GM19397 (cell line): ENCODE measurements at regions not wholly inside any gene's neighbourhood (a gene's known extent, or its start where the extent isn't known, plus 50 kb on each side); places are given as distances from the start of the nearest gene placed in this dataset.
"Not testable (repeated sequence)": the region's sequence is repeated elsewhere in the genome, so short reads cannot be mapped to it uniquely, and the experiment has no call there.

Experiments
- ATAC-seq: cut with Tn5 transposase; IDR thresholded peaks from one replicate; pipeline ENCODE4 v1.9.1; 2021; ENCODE audit warnings: mild to moderate bottlenecking, moderate library complexity; ENCODE audit not compliant: unreplicated experiment

- no peak for ATAC-seq
These were observed 756.4 kb downstream of the KCNT2 start for GRCh38 chr1:195851804-195852203.

- ATAC-seq = no peak
These were observed 757.1 kb downstream of the KCNT2 start for GRCh38 chr1:195851016-195851601.

GRCh38 chr1:195849180-195849579, 759.1 kb downstream of the KCNT2 start:
- ATAC-seq = no peak

GRCh38 chr1:195847957-195848875, 760.0 kb downstream of the KCNT2 start:
- ATAC-seq = not testable (repeated sequence)

GRCh38 chr1:195831789-195832188, 776.5 kb downstream of the KCNT2 start:
- no peak for ATAC-seq

GRCh38 chr1:195828325-195828724, 779.9 kb downstream of the KCNT2 start:
- ATAC-seq = no peak

GRCh38 chr1:195820925-195821324, 787.3 kb downstream of the KCNT2 start:
- no peak for ATAC-seq

GRCh38 chr1:195806060-195806459, 802.2 kb downstream of the KCNT2 start:
- no peak for ATAC-seq

- ATAC-seq = no peak
These were observed 803.7 kb downstream of the KCNT2 start for GRCh38 chr1:195804547-195804946.

- no peak for ATAC-seq
These were observed 809.2 kb downstream of the KCNT2 start for GRCh38 chr1:195799016-195799415.

GRCh38 chr1:195794225-195794624, 814.0 kb downstream of the KCNT2 start:
- ATAC-seq = no peak

- no peak for ATAC-seq
These were observed 816.4 kb downstream of the KCNT2 start for GRCh38 chr1:195791796-195792195.

GRCh38 chr1:195790514-195791168, 817.6 kb downstream of the KCNT2 start:
- ATAC-seq = no peak

- ATAC-seq = no peak
These were observed 818.9 kb downstream of the KCNT2 start for GRCh38 chr1:195789321-195789720.

- no peak for ATAC-seq
These were observed 819.5 kb downstream of the KCNT2 start for GRCh38 chr1:195788721-195789120.

GRCh38 chr1:195785830-195786229, 822.4 kb downstream of the KCNT2 start:
- ATAC-seq = no peak

- no peak for ATAC-seq
These were observed 834.3 kb downstream of the KCNT2 start for GRCh38 chr1:195773931-195774330.

GRCh38 chr1:195769461-195769860, 838.8 kb downstream of the KCNT2 start:
- no peak for ATAC-seq

GRCh38 chr1:195768936-195769335, 839.3 kb downstream of the KCNT2 start:
- no peak for ATAC-seq

GRCh38 chr1:195768377-195768776, 839.9 kb downstream of the KCNT2 start:
- ATAC-seq = no peak

- ATAC-seq = no peak
These were observed 841.5 kb downstream of the KCNT2 start for GRCh38 chr1:195766709-195767108.

- ATAC-seq = no peak
These were observed 843.1 kb downstream of the KCNT2 start for GRCh38 chr1:195765099-195765498.
